Rectal smooth muscle tissue (tissue), 1 donor: ENCODE measurements at regions not wholly inside any gene's neighbourhood (a gene's known extent, or its start where the extent isn't known, plus 50 kb on each side); places are given as distances from the start of the nearest gene placed in this dataset.
"Not testable (repeated sequence)": the region's sequence is repeated elsewhere in the genome, so short reads cannot be mapped to it uniquely, and the experiment has no call there.

Experiments used
- H3K27ac ChIP-seq: one replicate; pipeline ENCODE4 v1.7.0; 2013; ENCODE audit warnings: low read depth, low read length, inconsistent platforms
- H3K27me3 ChIP-seq: one replicate; pipeline ENCODE4 v1.7.0; 2013; ENCODE audit warnings: low read length; ENCODE audit not compliant: control insufficient read depth, insufficient read depth
- H3K36me3 ChIP-seq: one replicate; pipeline ENCODE4 v1.7.0; 2013; ENCODE audit warnings: low read length; ENCODE audit not compliant: control insufficient read depth, insufficient read depth
- H3K4me1 ChIP-seq: one replicate; pipeline ENCODE4 v1.7.0; 2013; ENCODE audit warnings: low read length; ENCODE audit not compliant: control insufficient read depth, insufficient read depth
- H3K4me3 ChIP-seq: one replicate; pipeline ENCODE4 v1.7.0; 2013; ENCODE audit warnings: low read length
- H3K9ac ChIP-seq: one replicate; pipeline ENCODE4 v1.7.0; 2013; ENCODE audit warnings: low read length

- no peaks in the 10 kb centered on the region for H3K27me3 ChIP-seq
- no peaks in the 10 kb centered on the region for H3K36me3 ChIP-seq
- no peak overlapping the region for H3K27ac ChIP-seq
- no peaks in the 10 kb centered on the region for H3K4me1 ChIP-seq
- no peak overlapping the region for H3K9ac ChIP-seq
- no peak overlapping the region for H3K4me3 ChIP-seq
These were observed 408.2 kb downstream of the IGSF11 start for GRCh38 chr3:118626453-118626852.

GRCh38 chr3:118628704-118629341 lies 405.8 kb downstream of the IGSF11 start:
- H3K4me1 ChIP-seq: no peaks in the 10 kb centered on the region
- no peak overlapping the region for H3K4me3 ChIP-seq
- H3K27me3 ChIP-seq: no peaks in the 10 kb centered on the region
- H3K36me3 ChIP-seq: no peaks in the 10 kb centered on the region
- no peak overlapping the region for H3K27ac ChIP-seq
- H3K9ac ChIP-seq: no peak overlapping the region

- no peaks in the 10 kb centered on the region for H3K36me3 ChIP-seq
- H3K27me3 ChIP-seq: no peaks in the 10 kb centered on the region
- H3K4me1 ChIP-seq: no peaks in the 10 kb centered on the region
- no peak overlapping the region for H3K4me3 ChIP-seq
- H3K27ac ChIP-seq: no peak overlapping the region
- H3K9ac ChIP-seq: no peak overlapping the region
These were observed 404.8 kb downstream of the IGSF11 start for GRCh38 chr3:118629821-118630220.

GRCh38 chr3:118635711-118636110 lies 398.9 kb downstream of the IGSF11 start:
- H3K27me3 ChIP-seq: no peaks in the 10 kb centered on the region
- no peak overlapping the region for H3K4me3 ChIP-seq
- no peaks in the 10 kb centered on the region for H3K36me3 ChIP-seq
- no peak overlapping the region for H3K27ac ChIP-seq
- H3K4me1 ChIP-seq: no peaks in the 10 kb centered on the region
- no peak overlapping the region for H3K9ac ChIP-seq

- H3K27ac ChIP-seq: no peak overlapping the region
- H3K27me3 ChIP-seq: no peaks in the 10 kb centered on the region
- no peaks in the 10 kb centered on the region for H3K36me3 ChIP-seq
- no peak overlapping the region for H3K4me3 ChIP-seq
- H3K9ac ChIP-seq: no peak overlapping the region
- no peaks in the 10 kb centered on the region for H3K4me1 ChIP-seq
These were observed 397.8 kb downstream of the IGSF11 start for GRCh38 chr3:118636841-118637240.

GRCh38 chr3:118637846-118638245 lies 396.8 kb downstream of the IGSF11 start:
- no peak overlapping the region for H3K4me3 ChIP-seq

GRCh38 chr3:118641608-118642007 lies 393.0 kb downstream of the IGSF11 start:
- H3K4me1 ChIP-seq: no peaks in the 10 kb centered on the region
- H3K9ac ChIP-seq: no peak overlapping the region
- H3K4me3 ChIP-seq: no peak overlapping the region
- H3K36me3 ChIP-seq: no peaks in the 10 kb centered on the region
- no peak overlapping the region for H3K27ac ChIP-seq
- no peaks in the 10 kb centered on the region for H3K27me3 ChIP-seq

More at GRCh38 chr3:118637846-118638245, 396.8 kb downstream of the IGSF11 start:
- Histone ChIP-seq H3K36me3 (no peaks in the 10 kb centered on the region), H3K27me3 (no peaks in the 10 kb centered on the region), H3K9ac (no peak overlapping the region), H3K27ac (no peak overlapping the region), H3K4me1 (no peaks in the 10 kb centered on the region)

GRCh38 chr3:118671192-118671591 lies 363.5 kb downstream of the IGSF11 start:
- no peaks in the 10 kb centered on the region for H3K27me3 ChIP-seq

GRCh38 chr3:118675305-118675704 lies 359.3 kb downstream of the IGSF11 start:
- H3K4me1 ChIP-seq: no peaks in the 10 kb centered on the region
- no peak overlapping the region for H3K27ac ChIP-seq
- H3K9ac ChIP-seq: no peak overlapping the region
- H3K4me3 ChIP-seq: no peak overlapping the region
- no peaks in the 10 kb centered on the region for H3K27me3 ChIP-seq
- no peaks in the 10 kb centered on the region for H3K36me3 ChIP-seq

More at GRCh38 chr3:118671192-118671591, 363.5 kb downstream of the IGSF11 start:
- Histone ChIP-seq H3K4me3 (no peak overlapping the region), H3K27ac (no peak overlapping the region), H3K4me1 (no peaks in the 10 kb centered on the region), H3K36me3 (no peaks in the 10 kb centered on the region), H3K9ac (no peak overlapping the region)

GRCh38 chr3:118678663-118679062 lies 356.0 kb downstream of the IGSF11 start:
- not testable (repeated sequence) for H3K36me3 ChIP-seq, H3K4me1 ChIP-seq, H3K27me3 ChIP-seq

GRCh38 chr3:118682921-118683320 lies 351.7 kb downstream of the IGSF11 start:
- Histone ChIP-seq H3K27me3 (no peaks in the 10 kb centered on the region), H3K27ac (no peak overlapping the region), H3K9ac (no peak overlapping the region), H3K36me3 (no peaks in the 10 kb centered on the region), H3K4me1 (no peaks in the 10 kb centered on the region), H3K4me3 (no peak overlapping the region)

More at GRCh38 chr3:118678663-118679062, 356.0 kb downstream of the IGSF11 start:
- not testable (repeated sequence) for H3K4me3 ChIP-seq, H3K9ac ChIP-seq, H3K27ac ChIP-seq

- Histone ChIP-seq H3K27me3 (no peaks in the 10 kb centered on the region), H3K27ac (no peak overlapping the region), H3K4me3 (no peak overlapping the region), H3K4me1 (no peaks in the 10 kb centered on the region), H3K9ac (no peak overlapping the region), H3K36me3 (no peaks in the 10 kb centered on the region)
These were observed 351.0 kb downstream of the IGSF11 start for GRCh38 chr3:118683636-118684035.

GRCh38 chr3:118688396-118688884 lies 346.2 kb downstream of the IGSF11 start:
- H3K9ac ChIP-seq: no peak overlapping the region
- no peaks in the 10 kb centered on the region for H3K36me3 ChIP-seq
- H3K27me3 ChIP-seq: no peaks in the 10 kb centered on the region
- H3K4me1 ChIP-seq: no peaks in the 10 kb centered on the region
- no peak overlapping the region for H3K4me3 ChIP-seq
- no peak overlapping the region for H3K27ac ChIP-seq
